GM12891 (cell line): ENCODE measurements at regions not wholly inside any gene's neighbourhood (a gene's known extent, or its start where the extent isn't known, plus 50 kb on each side); places are given as distances from the start of the nearest gene placed in this dataset.

Source experiments
- PAX5 ChIP-seq: IDR thresholded peaks from 2 replicates; pipeline ENCODE4 v1.6.1; 2011; ENCODE audit warnings: low read length, moderate library complexity, mild to moderate bottlenecking; ENCODE audit not compliant: insufficient read depth, severe bottlenecking
- POLR2A ChIP-seq: IDR thresholded peaks from 2 replicates; pipeline ENCODE4 v1.6.1; 2011; ENCODE audit warnings: low read depth, low read length, control low read depth
- POLR2AphosphoS5 ChIP-seq: IDR thresholded peaks from 2 replicates; pipeline ENCODE4 v1.6.1; 2011; ENCODE audit warnings: low read depth, low read length, control low read depth
- POU2F2 ChIP-seq: IDR thresholded peaks from 2 replicates; pipeline ENCODE4 v1.6.1; 2011; ENCODE audit warnings: low read depth, mild to moderate bottlenecking, control low read depth, low read length, moderate library complexity
- SPI1 ChIP-seq: IDR thresholded peaks from 2 replicates; pipeline ENCODE4 v1.6.1; 2011; ENCODE audit warnings: low read depth, low read length, control low read depth
- TAF1 ChIP-seq: IDR thresholded peaks from 2 replicates; pipeline ENCODE4 v1.6.1; 2011; ENCODE audit warnings: low read depth, low read length, control low read depth

GRCh38 chr5:91754990-91755389 lies 371.9 kb upstream of the ARRDC3 start:
- no peak for TF ChIP-seq SPI1
- no peak for TF ChIP-seq POLR2AphosphoS5
- TF ChIP-seq POLR2A = no peak
- no peak for TF ChIP-seq TAF1
- TF ChIP-seq PAX5 = no peak
- no peak for TF ChIP-seq POU2F2
